ENCODE measurements at regions not wholly inside any gene's neighbourhood (a gene's known extent, or its start where the extent isn't known, plus 50 kb on each side); places are given as distances from the start of the nearest gene placed in this dataset.

DNA sequence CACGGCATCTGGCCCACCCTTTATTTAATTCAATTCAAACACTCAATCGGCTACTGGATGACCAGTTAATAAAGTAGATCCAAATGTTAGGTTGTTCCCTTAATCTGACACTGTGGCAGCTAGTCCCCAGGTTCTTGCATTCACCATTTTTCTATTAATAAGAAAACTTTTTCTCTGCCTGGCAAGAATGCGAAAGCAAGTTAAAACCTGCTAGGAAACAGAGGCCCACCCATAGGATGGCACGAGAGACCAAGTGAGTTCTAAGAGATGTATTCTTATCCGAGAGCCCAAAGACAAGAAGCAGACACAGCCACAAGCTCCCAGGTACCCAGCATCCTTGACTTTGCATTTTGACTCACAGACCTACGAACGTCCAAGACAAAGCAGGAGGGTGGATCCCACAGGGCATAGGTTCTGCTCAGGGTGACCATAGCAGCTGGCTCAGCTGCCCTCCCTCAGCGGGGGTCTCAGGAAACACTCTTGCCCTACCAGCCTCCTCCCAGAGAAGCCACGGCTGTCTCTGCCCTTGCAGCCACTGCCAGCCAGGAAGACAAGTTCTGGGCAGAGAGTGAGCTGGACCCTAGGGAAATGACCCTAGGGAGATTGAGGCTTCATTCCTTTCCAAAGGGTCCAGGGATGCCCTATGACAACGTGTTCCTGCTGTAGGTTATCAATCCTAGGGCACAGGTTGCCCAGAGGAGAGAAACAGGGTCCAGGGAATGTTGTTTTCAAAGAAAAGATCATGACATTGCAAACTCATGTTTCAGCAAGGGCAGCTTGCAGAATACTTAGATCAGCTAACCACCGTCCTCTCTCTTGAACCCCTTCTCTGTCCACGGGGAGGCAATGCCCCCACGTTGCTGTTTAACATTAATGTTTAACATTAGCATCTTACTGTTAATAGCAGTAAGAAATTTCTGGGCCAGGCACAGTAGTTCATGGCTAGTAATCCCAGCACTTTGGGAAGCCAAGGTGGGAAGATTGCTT lies 147.2 kb upstream of the ZNF507 start:
- H3K4me3 ChIP-seq (ENCODE audit: low read depth, low read length): no peak overlapping the region
- TF ChIP-seq, protein P1, sequence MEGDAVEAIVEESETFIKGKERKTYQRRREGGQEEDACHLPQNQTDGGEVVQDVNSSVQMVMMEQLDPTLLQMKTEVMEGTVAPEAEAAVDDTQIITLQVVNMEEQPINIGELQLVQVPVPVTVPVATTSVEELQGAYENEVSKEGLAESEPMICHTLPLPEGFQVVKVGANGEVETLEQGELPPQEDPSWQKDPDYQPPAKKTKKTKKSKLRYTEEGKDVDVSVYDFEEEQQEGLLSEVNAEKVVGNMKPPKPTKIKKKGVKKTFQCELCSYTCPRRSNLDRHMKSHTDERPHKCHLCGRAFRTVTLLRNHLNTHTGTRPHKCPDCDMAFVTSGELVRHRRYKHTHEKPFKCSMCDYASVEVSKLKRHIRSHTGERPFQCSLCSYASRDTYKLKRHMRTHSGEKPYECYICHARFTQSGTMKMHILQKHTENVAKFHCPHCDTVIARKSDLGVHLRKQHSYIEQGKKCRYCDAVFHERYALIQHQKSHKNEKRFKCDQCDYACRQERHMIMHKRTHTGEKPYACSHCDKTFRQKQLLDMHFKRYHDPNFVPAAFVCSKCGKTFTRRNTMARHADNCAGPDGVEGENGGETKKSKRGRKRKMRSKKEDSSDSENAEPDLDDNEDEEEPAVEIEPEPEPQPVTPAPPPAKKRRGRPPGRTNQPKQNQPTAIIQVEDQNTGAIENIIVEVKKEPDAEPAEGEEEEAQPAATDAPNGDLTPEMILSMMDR (IDR thresholded peaks at IDR 0.05; ENCODE audit: insufficient read depth, low read depth, low read length): no peak
- no peaks in the 10 kb centered on the region for H3K27me3 ChIP-seq (ENCODE audit: control insufficient read depth, insufficient read depth, low read length)
- no peak for DNase-seq (ENCODE audit: low read depth)
- ChIA-PET POLR2A (no interaction called here), CTCF (interaction anchor here (0.8 to 1.6 kb wide), 2 partner anchors 93 to 1532 kb away, joined by 3 read pairs; no protein-coding TSS in a partner anchor)
- H3K36me3 ChIP-seq (ENCODE audit: control insufficient read depth, insufficient read depth, low read length): no peaks in the 10 kb centered on the region

DNA sequence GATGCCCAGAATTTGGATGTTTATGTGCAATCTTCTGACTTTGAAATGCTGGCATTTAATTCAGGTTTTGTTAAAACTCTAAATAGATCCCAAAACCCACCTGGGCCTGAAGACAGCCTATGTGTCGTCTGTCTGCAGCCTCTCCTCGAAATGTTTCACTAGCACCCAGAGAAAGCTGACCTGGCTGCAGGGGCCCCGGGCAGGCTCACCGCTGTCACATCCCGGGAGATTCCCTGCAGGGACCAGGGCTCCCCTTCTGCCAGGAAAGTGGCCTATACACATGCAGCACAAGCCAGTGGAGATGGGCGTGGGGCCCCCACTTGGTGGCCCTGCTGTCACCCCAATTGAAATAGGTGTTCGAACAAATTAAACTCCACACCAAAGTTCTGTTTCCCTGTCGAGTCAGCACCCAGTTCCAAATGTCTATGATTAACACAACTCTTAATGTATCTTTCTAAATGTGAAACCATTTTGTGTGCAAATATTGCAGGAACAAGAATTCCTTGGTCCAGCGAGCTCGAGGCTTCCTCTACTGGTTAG lies 145.8 kb upstream of the ZNF507 start:
- CTCF ChIA-PET: interaction anchor here (0.6 kb wide), 1 partner anchor 1524 kb away, joined by 4 read pairs; no protein-coding TSS in a partner anchor
- no peak overlapping the region for H3K4me3 ChIP-seq (ENCODE audit: low read depth, low read length)
- H3K36me3 ChIP-seq (ENCODE audit: control insufficient read depth, insufficient read depth, low read length): no peaks in the 10 kb centered on the region
- POLR2A ChIA-PET: no interaction called here
- no peaks in the 10 kb centered on the region for H3K27me3 ChIP-seq (ENCODE audit: control insufficient read depth, insufficient read depth, low read length)
- TF ChIP-seq, protein P1 (IDR thresholded peaks at IDR 0.05; ENCODE audit: insufficient read depth, low read depth, low read length): no peak
- no peak for DNase-seq (ENCODE audit: low read depth)

DNA sequence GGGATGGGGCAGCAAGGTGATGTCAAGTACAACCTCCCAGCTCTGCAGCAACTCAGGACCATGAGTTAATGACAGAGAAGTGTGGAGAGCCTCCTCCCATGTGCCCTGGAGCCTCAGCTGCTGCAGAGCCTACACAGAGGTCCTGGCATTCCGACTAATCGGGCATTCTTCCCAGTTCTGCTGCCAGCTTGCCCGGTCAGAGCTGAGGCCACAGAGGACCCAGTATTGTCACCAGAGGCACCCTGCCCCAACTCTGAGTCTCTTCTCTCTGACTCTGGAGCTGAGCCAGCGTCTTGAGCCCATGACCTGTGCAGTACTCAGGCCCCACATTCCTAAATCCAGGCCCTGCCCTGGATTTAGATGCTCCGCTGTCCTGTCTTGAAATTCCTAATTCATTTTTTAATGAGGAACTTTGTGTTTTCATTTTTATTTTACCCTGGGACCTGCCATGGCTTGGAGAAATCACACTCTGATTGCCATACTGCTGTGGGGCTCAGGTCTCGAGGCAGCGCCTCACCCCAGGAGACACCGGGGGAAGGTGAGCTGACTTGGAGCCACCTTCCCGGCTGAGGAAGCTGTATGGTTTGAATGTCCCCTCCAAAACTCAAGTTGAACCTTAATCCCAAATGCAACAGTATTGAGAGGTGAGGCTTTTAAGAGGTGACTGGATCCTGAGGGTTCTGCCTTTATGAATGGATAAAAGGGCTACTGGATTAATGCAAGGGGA lies 144.9 kb upstream of the ZNF507 start:
- TF ChIP-seq, protein P1 (IDR thresholded peaks at IDR 0.05; ENCODE audit: insufficient read depth, low read depth, low read length): no peak
- Histone ChIP-seq H3K4me3 (ENCODE audit: low read depth, low read length) (no peak overlapping the region), H3K27me3 (ENCODE audit: control insufficient read depth, insufficient read depth, low read length) (no peaks in the 10 kb centered on the region), H3K36me3 (ENCODE audit: control insufficient read depth, insufficient read depth, low read length) (no peaks in the 10 kb centered on the region)
- ChIA-PET POLR2A (no interaction called here), CTCF (interaction anchor here (0.6 kb wide), 1 partner anchor 1525 kb away, joined by 4 read pairs; no protein-coding TSS in a partner anchor)
- no peak for DNase-seq (ENCODE audit: low read depth)

DNA sequence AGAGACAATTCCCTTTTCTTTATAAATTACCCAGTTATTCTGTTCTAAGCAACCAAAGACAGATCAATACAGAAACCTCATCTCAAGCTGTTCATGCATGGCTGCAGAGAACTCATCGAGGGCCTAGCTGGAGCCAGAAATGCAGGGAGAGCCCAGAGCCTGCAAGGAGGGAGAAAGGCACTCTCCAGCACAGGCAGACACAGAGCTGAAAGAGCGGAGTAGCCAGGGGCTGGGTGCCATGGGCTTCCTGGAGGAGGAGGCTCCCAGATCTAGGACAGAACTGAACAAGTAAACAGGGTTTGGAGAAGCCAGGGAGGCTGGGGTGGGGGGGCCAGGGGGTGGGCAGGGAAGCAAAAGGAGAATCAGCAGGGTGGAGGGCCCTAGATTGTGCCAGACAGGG lies 144.2 kb upstream of the ZNF507 start:
- no peaks in the 10 kb centered on the region for H3K27me3 ChIP-seq (ENCODE audit: control insufficient read depth, insufficient read depth, low read length)
- no peak overlapping the region for H3K4me3 ChIP-seq (ENCODE audit: low read depth, low read length)
- POLR2A ChIA-PET: no interaction called here
- no peaks in the 10 kb centered on the region for H3K36me3 ChIP-seq (ENCODE audit: control insufficient read depth, insufficient read depth, low read length)
- CTCF ChIA-PET: no interaction called here
- TF ChIP-seq, protein P1 (IDR thresholded peaks at IDR 0.05; ENCODE audit: insufficient read depth, low read depth, low read length): no peak
- no peak for DNase-seq (ENCODE audit: low read depth)

DNA sequence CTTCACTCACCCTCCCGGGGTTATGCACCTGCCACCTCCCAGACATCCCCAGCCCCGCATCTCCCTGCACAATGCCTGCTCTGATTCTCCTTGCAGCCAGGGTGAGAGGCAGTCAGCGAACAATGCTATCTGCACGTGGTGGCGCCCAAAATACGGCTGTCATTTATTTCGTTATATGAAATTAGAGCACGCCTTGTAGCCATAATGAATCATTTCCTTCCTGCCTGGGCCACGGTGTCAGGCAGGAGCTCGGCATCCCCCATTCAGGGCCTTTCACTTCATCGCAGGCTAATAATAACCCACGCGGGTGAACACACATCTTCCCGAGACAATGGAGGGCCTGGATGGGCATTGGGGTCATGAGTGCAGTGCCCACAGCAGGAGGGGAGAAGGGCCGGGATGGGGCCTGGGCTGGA lies 143.8 kb upstream of the ZNF507 start:
- POLR2A ChIA-PET: no interaction called here
- TF ChIP-seq, protein P1 (IDR thresholded peaks at IDR 0.05; ENCODE audit: insufficient read depth, low read depth, low read length): no peak
- Histone ChIP-seq H3K4me3 (ENCODE audit: low read depth, low read length) (no peak overlapping the region), H3K36me3 (ENCODE audit: control insufficient read depth, insufficient read depth, low read length) (no peaks in the 10 kb centered on the region), H3K27me3 (ENCODE audit: control insufficient read depth, insufficient read depth, low read length) (no peaks in the 10 kb centered on the region)
- DNase-seq (ENCODE audit: low read depth): no peak
- CTCF ChIA-PET: interaction anchor here (1.0 kb wide), 1 partner anchor 23 kb away, joined by 4 read pairs; no protein-coding TSS in a partner anchor

All from BJ (cell line).